GM19023 (cell line): ENCODE measurements at regions not wholly inside any gene's neighbourhood (a gene's known extent, or its start where the extent isn't known, plus 50 kb on each side); places are given as distances from the start of the nearest gene placed in this dataset.
"Not testable (repeated sequence)": the region's sequence is repeated elsewhere in the genome, so short reads cannot be mapped to it uniquely, and the experiment has no call there.

Source experiments
- ATAC-seq: cut with Tn5 transposase; IDR thresholded peaks from one replicate; pipeline ENCODE4 v1.9.1; 2021; ENCODE audit warnings: mild to moderate bottlenecking, moderate library complexity; ENCODE audit not compliant: unreplicated experiment

DNA sequence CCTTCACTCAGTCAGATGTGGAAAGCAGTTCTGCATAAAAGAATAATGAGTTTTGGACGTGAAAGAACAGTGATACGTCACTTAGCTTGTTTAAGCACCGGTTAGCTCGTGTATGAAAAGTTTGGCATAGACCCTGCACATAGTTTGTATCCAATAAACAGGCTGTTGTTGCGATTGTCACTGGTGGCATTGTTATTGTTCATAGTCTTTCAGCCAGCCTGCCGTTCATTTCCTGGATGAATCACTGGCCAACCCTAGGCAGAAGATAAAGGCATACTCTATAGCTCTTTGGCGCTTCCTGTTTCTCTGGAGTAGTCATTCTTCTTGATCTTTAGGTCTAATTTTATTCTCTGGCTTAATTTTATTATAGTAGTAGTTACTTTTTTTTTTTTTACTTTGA lies 57.8 kb upstream of the ANKRD30A start:
- no peak for ATAC-seq

DNA sequence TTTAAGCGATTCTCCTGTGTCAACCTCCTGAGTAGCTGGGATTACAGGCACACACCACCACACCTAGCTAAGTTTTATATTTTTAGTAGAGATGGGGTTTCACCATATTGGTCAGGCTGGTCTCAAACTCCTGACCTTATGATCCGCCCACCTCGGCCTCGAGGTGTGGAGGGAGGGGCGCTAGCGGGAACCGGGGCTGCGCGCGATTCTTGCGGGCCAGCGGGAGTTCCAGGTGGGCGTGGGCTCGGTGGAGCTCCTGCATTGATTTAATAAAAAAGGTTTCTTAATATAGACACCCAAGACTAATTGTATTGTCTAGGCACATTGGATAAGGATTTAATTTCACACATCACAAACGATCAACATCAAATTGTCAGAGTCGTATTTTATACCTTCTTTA lies 63.1 kb upstream of the ANKRD30A start:
- ATAC-seq = not testable (repeated sequence)

DNA sequence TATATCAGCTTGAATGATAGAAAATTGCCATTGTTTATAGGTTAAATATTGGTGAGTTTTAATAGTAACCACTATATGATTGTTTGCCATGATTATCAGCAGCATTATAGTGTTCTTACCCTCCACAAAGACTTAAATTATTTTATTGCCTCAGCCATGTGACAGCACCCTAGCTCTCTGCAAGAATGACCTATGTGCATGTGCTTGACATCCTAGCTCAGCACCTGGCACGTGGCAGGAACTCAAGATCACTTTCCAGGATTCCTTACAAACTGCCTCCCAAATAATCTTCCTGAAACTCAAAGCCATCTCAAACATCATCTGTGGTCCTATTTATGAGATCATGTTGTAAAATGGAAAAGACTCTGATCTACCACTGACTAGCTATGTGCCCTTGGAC lies 68.1 kb upstream of the ANKRD30A start:
- ATAC-seq = no peak

DNA sequence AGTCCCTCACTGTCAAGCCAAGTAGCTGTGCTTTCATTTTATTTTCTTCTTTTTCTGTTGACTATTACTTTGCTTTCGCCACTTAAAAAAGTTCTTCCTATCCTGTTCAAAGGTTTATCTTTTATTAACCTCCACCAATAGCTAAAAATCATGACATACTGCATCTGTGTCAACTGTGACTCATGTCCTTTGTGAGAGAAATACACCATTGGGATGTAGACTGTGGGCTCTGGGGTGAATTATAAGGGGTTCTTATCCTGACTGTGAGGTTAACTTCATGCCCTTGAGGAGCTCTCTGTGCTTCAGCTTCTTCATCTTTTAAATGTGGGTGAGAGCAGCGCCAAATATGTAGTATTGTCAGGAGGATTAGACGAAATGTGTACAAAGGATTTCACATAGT lies 71.9 kb upstream of the ANKRD30A start:
- no peak for ATAC-seq

DNA sequence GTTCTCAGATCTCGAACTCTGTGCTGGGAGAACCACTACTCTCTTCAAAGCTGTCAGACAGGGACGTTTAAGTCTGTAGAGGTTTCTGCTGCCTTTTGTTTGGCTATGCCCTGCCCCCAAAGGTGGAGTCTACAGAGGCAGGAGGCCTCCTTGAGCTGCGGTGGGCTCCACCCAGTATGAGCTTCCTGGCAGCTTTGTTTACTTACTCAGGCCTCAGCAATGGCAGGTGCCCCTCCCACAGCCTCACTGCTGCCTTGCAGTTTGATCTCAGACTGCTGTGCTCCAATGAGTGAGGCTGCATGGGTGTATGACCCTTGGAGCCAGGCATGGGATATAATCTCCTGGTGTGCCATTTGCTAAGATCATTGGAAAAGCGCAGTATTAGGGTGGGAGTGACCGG lies 75.4 kb upstream of the ANKRD30A start:
- not testable (repeated sequence) for ATAC-seq

DNA sequence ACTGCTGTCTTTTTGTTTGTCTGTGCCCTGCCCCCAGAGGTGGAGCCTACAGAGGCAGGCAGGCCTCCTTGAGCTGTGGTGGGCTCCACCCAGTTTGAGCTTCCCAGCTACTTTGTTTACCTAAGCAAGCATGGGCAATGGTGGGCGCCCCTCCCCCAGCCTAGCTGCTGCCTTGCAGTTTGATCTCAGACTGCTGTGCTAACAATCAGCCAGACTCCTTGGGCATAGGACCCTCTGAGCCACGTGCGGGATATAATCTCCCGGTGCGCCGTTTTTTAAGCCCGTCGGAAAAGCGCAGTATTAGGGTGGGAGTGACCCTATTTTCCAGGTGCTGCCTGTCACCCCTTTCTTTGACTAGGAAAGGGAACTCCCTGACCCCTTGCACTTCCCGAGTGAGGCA lies 81.1 kb upstream of the ANKRD30A start:
- not testable (repeated sequence) for ATAC-seq

DNA sequence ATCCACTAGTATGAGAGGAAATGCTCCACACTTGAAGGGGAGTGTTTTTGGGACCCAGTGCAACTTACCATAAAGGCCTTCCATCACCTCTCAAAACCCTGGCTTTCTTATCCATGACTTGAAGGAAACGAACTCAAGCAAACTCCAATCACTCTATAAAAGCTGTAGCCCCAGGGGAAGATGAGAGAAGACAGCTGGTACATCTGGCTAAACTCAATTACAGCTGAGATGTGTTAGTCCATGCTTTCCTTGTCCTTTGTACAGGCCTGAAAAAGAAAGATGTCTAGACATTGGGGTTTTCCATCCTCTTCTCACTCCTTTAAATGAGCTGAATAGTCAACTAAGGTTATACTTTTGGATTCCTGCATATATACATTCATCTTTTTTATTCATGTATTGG lies 89.5 kb upstream of the ANKRD30A start:
- ATAC-seq = no peak

DNA sequence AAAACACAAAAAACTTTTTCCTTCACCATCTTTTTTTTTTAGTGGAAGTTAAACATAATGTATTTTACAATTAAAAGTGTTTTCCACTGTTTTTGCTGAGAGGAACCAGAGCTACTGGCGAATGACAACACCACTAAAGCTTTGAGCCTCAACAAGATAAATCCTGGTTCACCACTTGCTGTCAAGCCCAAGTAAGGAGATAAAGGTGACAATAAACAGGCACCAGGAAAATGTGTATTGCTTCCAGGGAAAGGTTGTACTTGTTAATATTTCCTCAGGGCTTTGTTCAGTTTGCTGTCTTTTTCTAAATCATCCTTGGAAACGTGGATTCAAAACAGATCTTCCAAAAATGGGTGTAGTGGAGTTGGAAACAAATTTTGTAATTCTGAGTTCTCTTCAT lies 109.9 kb upstream of the ANKRD30A start:
- no peak for ATAC-seq

DNA sequence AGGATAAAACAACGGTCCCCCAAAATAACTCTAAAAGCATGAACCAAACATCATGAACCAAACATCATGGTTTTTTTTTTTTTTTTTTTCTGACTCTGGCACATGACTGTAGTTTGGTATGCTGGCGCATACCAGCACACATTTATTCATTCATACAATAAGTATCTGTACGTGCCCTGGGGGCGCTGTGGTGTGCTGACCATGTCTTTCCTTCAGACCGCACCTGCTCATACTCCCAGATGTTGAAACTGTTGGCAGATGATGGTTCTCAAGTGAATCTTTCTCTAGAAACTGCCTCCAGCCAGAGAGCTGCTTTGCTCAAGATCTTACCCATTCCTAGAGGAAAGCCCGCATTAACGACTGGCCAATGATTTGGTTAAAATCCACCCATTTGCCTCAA lies 114.7 kb upstream of the ANKRD30A start:
- ATAC-seq = no peak

DNA sequence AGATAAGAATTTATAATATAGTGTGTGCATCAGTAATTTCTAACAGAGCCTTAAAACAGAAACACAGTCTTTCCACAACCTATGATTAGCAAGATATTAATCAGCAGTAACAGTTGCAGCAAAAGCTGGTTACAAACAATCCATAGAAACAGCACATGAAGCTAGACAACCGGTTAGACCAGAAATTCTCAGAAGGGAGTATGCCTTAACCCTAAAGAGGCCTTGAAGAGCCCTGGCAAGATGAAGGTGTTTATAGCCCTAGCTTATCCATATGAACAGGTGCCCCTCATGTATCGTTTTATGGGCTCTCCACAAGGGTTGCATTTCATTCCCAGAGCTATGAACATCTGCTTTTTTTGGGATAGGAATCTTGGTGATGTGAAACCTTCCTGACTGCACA lies 117.1 kb upstream of the ANKRD30A start:
- not testable (repeated sequence) for ATAC-seq

DNA sequence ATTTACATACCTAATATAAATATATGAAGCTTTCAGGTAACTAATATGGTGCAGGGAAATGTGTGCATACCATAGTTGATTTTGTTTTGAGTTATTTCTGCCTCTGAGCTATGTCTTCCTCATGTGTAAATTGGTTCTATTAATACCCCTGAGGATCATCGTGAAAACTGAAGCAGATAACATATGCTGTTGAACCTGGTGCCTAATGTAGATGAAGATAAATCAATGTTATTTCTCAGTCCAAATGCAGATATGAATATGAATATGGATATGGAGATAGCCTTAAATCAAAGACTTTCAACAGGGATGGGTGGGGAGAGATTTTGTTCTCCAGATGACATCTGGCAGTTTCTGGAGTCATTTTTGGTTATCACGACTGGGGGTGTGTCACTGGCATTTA lies 122.3 kb upstream of the ANKRD30A start:
- ATAC-seq = no peak

DNA sequence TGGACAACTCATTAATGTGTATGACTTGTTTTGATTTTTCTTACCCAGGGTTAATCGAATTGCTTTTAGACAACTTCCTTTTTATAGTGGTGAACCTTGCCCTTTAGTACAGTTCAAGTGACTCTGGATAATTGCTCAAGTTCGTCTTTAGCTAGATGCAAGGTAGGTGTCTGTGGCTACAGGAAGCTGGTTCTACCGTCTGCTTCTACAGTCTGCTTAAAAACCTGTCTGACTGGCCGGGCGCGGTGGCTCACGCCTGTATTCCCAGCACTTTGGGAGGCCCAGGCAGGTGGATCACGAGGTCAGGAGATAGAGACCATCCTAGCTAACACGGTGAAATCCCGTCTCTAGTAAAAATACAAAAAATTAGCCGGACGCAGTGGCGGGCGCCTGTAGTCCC lies 129.6 kb upstream of the ANKRD30A start:
- not testable (repeated sequence) for ATAC-seq

DNA sequence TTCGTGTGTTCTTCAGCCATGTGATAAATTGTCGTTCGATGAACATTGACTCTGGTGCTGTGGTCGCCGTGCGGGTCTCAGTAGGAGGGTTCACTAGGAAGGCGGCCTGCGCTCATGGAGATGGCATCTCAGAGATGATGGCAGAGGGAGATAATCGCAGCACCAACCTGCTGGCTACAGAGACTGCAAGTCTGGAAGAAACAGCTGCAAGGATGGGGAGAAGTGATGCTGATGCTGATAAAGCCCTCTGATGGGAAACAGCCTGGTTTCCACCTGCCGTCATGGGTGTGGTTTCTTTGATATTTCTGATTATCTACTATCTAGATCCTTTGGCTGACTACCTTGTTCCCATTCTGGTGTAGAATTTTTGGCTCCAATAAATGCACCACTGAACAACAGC lies 130.5 kb upstream of the ANKRD30A start:
- ATAC-seq = no peak

DNA sequence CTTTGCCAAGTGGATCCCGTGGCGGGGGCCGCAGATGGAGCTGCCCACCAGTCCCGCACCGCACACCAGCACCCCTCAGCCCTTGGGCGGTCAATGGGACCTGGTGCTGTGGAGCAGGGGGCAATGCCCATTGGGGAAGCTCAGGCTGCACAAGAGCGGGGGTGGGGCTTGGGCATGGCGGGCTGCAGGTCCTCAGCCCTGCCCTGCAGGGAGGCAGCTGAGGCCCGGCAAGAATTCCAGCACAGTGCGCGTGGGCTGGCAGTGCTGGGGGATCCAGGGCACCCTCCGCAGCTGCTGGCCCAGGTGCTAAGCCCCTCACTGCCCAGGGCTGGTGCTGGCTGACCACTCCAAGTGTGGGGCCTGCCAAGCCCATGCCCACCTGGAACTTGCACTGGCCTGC lies 136.2 kb upstream of the ANKRD30A start:
- no peak for ATAC-seq

DNA sequence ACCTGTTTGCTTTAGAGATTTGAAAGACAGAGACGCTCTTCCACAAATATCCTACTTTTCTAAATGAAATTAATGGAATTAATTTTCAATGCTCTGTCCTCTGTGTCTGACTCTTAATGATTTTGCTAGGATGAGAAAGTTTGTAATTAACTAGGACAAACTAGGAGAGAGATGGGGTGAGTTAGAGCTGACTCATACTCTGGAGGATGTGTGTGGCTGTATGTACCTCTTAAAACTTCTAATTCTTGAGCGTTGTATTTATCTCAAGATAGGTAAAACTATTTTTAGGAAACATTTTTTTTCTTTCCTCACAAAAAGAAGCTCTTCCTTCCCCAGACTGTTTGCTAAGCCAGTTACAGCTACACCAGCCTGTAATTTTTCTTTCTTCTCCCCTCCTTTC lies 178.8 kb upstream of the ANKRD30A start:
- no peak for ATAC-seq

DNA sequence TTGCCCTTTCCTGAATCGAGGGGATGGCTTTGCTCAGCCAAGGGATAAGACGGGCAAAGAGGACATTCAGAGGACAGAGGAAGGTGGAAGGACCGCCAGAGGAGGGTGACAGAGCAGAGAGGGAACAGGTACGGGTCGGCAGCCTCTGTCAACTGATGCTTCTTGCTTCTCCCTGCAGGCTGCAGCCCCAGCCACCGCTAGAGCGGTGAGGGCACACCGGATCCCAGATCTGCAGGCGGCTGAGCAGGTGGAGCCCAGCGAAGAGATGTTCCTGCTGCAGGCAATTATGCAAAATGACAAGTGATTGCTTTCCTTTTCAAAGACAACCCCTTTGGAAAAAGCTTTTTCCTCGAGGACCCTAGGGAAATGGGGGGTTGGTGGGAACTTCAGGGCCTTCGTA lies 181.9 kb upstream of the ANKRD30A start:
- no peak for ATAC-seq

DNA sequence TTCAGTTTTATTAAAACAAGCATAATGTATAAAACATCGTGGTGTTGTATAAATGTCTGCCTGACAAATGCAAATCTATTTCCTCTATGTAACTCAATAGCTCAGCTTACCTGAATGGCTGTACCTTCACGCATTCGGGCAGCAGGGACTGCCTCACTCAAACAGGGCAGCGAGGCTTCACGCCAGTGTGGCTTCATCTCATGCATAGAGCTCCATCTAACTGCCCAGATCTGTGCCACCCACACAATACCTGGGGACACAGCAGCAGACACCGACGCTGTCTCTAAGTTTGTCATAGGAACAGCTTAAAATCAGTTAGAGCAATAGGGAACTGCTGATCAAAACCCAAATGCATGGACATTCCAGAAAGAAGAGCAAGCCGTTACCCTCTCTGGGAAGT lies 182.8 kb upstream of the ANKRD30A start:
- no peak for ATAC-seq

DNA sequence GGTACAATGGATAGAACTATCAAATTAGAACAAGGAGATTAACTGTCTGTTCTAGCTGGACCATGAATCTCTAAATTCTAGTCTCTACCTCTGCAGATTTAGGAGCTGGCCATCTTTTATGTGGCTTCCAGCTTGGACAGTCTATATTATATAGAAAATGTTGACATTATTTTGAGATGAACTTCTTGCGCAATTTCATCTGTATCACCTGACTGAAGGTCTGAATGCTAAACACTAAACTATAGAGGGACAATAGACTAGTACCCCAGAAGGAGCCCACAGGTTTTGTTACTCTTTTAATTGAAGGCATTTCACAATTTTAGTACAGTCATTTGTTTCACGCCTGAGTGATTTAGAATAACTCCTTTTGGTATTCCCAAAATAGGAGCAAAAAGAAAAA lies 222.4 kb upstream of the ANKRD30A start:
- no peak for ATAC-seq

DNA sequence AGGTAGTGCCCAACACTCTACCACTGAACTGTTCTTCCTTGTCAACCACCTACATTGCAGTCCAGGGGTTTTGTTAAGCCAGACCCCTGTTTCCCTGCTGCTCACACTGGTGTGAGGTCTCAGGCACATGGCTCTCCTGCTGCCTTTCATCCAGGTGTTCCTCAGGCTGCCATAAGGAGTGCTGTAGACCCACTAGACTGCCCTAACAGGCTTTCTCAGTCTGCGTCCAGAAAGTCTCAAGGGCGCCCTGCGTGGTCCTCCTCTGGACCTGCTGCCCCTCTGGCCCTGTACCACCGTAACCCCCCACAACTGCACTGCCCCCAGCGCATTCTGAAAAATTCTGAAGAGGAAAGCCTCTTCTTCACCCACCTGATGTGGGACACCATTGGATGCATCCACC lies 225.7 kb upstream of the ANKRD30A start:
- no peak for ATAC-seq

DNA sequence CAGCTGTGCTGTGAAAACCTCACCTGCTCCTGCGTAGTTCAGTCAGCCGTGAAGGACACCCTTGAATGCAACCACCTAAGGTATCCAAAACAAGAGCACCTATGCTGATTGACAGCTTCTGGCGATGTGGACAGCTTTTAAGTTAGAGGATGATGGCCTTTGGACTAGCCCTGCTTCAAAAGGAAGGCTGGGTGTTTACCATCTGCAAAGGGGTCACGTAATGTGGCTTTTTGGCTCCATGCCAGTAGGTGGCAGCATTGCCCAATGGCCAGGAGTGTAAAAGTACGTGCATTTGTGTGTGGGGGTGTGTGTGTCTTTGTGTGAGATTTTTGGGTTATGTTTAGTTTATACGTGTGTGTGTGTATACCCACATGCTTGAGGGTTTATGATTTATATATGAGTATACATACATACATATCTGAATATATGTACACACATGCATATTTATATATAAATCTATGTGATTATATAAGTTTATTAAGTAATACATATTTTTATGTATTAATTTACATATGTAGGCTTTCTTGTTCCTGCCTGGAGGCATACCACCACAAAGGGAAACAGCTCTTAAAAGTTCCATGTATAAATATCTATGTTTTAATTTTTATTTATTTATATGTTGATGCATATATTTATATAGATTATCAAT lies 236.3 kb upstream of the ANKRD30A start:
- ATAC-seq = peak; percentile 85

DNA sequence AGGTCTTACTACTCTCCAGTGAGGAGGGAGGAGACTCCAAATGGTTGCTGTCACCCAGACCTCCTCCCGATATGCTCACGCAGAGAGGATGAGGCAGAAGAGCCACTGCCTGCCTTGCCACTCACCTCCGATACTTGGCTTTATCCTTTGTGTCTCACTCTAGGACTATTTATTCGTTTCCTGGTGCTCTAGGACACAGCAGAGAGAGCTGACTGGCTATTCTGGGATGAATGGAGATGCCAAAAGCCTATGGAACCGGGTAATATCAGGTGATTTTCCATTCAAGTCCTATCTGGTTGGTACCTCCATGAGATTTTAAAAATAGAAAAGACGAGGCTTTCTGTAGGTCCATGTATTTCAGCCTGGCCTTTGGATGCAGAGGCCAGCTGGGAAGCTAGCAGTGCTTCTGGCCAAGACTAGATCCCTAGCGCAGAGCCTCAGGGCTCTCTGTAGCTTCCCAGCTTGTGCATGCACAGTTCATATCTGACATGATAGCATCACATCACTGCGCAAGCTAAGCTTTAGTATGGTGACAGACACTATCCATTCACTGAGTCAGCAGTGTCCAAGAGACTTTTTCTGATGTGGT lies 239.0 kb upstream of the ANKRD30A start:
- ATAC-seq = no peak

DNA sequence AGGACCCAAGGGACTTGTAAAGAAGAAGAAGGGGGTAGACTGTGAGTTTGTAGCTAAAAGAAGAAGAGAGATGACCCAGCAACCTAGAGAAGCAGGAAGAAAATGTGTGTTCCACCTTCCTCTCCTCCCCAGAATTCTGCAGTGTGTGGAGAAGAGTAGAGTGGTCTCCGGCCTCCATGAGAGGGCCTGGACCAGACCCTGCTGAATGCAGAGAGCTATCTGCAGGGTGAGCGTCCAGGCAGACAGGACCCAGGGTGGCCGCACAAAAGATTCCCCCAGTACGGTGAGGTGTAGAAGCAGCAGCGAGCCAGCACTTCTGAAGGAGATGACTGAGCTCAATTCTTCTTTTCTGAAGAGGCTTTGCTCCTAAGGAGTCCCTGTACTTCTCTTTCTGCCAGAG lies 239.7 kb upstream of the ANKRD30A start:
- no peak for ATAC-seq

DNA sequence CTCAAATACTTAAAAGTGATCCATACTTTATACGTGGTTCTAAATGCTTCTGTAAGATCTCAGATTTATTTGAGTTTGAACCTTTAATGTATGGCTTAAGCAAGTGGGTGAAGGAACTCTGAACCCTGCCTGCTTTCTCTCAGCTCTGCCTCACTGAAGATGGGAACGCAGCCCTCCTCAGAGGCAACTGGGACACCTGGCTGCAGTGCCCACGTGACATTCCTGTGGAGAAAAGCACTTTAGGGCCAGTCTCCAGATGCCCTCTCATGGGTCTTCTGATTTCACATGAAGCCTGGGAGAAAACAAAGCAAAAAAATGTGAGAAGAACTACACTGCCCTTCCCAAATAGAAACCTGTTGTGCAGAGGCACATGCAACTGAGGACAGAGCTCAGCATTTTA lies 242.6 kb upstream of the ANKRD30A start:
- ATAC-seq = no peak
